Osteoblast (primary cell): ENCODE measurements at regions not wholly inside any gene's neighbourhood (a gene's known extent, or its start where the extent isn't known, plus 50 kb on each side); places are given as distances from the start of the nearest gene placed in this dataset.

Experiments
- DNase-seq: peaks from one replicate; pipeline ENCODE4 v3.0.0; 2011; ENCODE audit warnings: low spot score, mixed read lengths; ENCODE audit not compliant: insufficient read length; ENCODE audit errors: missing footprints
- H2AFZ ChIP-seq: 2 replicates; pipeline ENCODE4 v1.6.0; 2011; ENCODE audit warnings: mild to moderate bottlenecking, low read length
- H3K27ac ChIP-seq: 2 replicates; pipeline ENCODE4 v1.5.1; 2011; ENCODE audit warnings: mild to moderate bottlenecking, low read depth, low read length, moderate library complexity
- H3K27me3 ChIP-seq: 2 replicates; pipeline ENCODE4 v1.6.0; 2012; ENCODE audit warnings: mild to moderate bottlenecking, control low read depth, inconsistent platforms, low read length, moderate library complexity; ENCODE audit not compliant: insufficient read depth
- H3K36me3 ChIP-seq: 2 replicates; pipeline ENCODE4 v1.5.1; 2011; ENCODE audit warnings: mild to moderate bottlenecking, low read length, control low read depth, moderate library complexity; ENCODE audit not compliant: insufficient read depth
- H3K4me1 ChIP-seq: 2 replicates; pipeline ENCODE4 v1.5.1; 2011; ENCODE audit warnings: mild to moderate bottlenecking, low read length, control low read depth, moderate library complexity; ENCODE audit not compliant: insufficient read depth
- H3K4me2 ChIP-seq: 2 replicates; pipeline ENCODE4 v1.6.0; 2011; ENCODE audit warnings: mild to moderate bottlenecking, low read length; ENCODE audit not compliant: insufficient read depth
- H3K4me3 ChIP-seq: fragments of 200-600 bp; sonication (generic); 3 replicates; pipeline ENCODE4 v1.5.1; 2012; ENCODE audit warnings: mild to moderate bottlenecking, low read length, inconsistent platforms; ENCODE audit not compliant: insufficient read depth
- H3K79me2 ChIP-seq: 2 replicates; pipeline ENCODE4 v1.6.0; 2012; ENCODE audit warnings: mild to moderate bottlenecking, low read length, control low read depth, inconsistent platforms; ENCODE audit not compliant: insufficient read depth
- H3K9me3 ChIP-seq: 2 replicates; pipeline ENCODE4 v1.5.1; 2011; ENCODE audit warnings: low read depth, low read length, control low read depth
- H4K20me1 ChIP-seq: 2 replicates; pipeline ENCODE4 v1.6.0; 2012; ENCODE audit warnings: mild to moderate bottlenecking, low read length, control low read depth; ENCODE audit not compliant: insufficient read depth
- CTCF ChIP-seq: IDR thresholded peaks from 2 replicates; pipeline ENCODE4 v1.5.1; 2011; ENCODE audit warnings: mild to moderate bottlenecking, low read depth, low read length, moderate library complexity; ENCODE audit errors: extremely low read depth

DNA sequence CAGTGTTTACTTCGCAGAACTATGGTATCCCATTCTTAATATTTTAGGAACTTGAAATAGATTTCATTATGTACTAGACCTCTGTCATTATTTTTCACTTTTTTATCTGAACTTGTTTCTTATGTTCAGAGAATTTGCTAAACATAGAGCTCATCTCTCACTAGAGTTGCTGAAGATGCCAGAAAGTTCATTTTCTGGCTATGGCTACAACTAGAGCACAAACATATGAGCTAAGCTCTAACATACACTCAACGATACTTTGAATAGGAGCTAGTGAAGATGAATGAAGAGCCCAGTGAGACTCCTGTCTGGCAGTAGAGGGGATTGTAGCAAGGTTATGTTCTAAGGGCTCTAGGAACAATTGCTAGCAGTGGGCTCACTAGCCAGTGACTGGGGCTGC lies 582.2 kb downstream of the KIF4B start:
- Histone ChIP-seq H3K4me1 (no peaks in the 10 kb centered on the region), H3K27ac (no peak overlapping the region), H3K79me2 (no peaks in the 10 kb centered on the region), H4K20me1 (no peaks in the 10 kb centered on the region), H3K27me3 (no peaks in the 10 kb centered on the region), H3K9me3 (no peaks in the 10 kb centered on the region), H3K4me3 (no peak overlapping the region), H3K4me2 (no peak overlapping the region), H2AFZ (no peak overlapping the region), H3K36me3 (no peaks in the 10 kb centered on the region)
- no peak for DNase-seq
- no peak for TF ChIP-seq CTCF

GRCh38 chr5:155598552-155598951 lies 585.0 kb downstream of the KIF4B start:
- no peak for TF ChIP-seq CTCF
- Histone ChIP-seq H3K4me3 (no peak overlapping the region), H3K4me2 (no peak overlapping the region), H3K27ac (no peak overlapping the region), H4K20me1 (no peaks in the 10 kb centered on the region), H2AFZ (no peak overlapping the region), H3K27me3 (no peaks in the 10 kb centered on the region), H3K79me2 (no peaks in the 10 kb centered on the region), H3K9me3 (no peaks in the 10 kb centered on the region), H3K4me1 (no peaks in the 10 kb centered on the region), H3K36me3 (no peaks in the 10 kb centered on the region)
- DNase-seq: no peak

GRCh38 chr5:155605920-155606319 lies 592.4 kb downstream of the KIF4B start:
- no peaks in the 10 kb centered on the region for H3K79me2 ChIP-seq
- no peaks in the 10 kb centered on the region for H3K36me3 ChIP-seq
- H3K27ac ChIP-seq: no peak overlapping the region
- no peaks in the 10 kb centered on the region for H3K9me3 ChIP-seq
- no peak overlapping the region for H3K4me3 ChIP-seq
- TF ChIP-seq CTCF: no peak
- no peak overlapping the region for H3K4me2 ChIP-seq
- no peaks in the 10 kb centered on the region for H3K27me3 ChIP-seq
- no peak overlapping the region for H2AFZ ChIP-seq
- no peak for DNase-seq
- no peaks in the 10 kb centered on the region for H4K20me1 ChIP-seq
- no peaks in the 10 kb centered on the region for H3K4me1 ChIP-seq

GRCh38 chr5:155616779-155617392 lies 603.3 kb downstream of the KIF4B start:
- Histone ChIP-seq H3K4me2 (no peak overlapping the region), H3K27me3 (no peaks in the 10 kb centered on the region), H3K4me1 (no peaks in the 10 kb centered on the region), H3K36me3 (no peaks in the 10 kb centered on the region), H2AFZ (no peak overlapping the region), H3K4me3 (no peak overlapping the region), H4K20me1 (no peaks in the 10 kb centered on the region), H3K9me3 (no peaks in the 10 kb centered on the region), H3K79me2 (no peaks in the 10 kb centered on the region), H3K27ac (no peak overlapping the region)
- peak; percentile 66 for TF ChIP-seq CTCF
- no peak for DNase-seq
